PFSK-1 (cell line): ENCODE measurements at regions not wholly inside any gene's neighbourhood (a gene's known extent, or its start where the extent isn't known, plus 50 kb on each side); places are given as distances from the start of the nearest gene placed in this dataset.

Experiments used
- FOXP2 ChIP-seq: optimal IDR thresholded peaks from 2 replicates; pipeline ENCODE3; 2011; ENCODE audit warnings: borderline replicate concordance, control low read depth, inconsistent platforms; ENCODE audit not compliant: insufficient read depth; ENCODE audit errors: extremely low read length, extremely low read depth
- POLR2AphosphoS5 ChIP-seq: IDR thresholded peaks from 2 replicates; pipeline ENCODE4 v1.6.1; 2012; ENCODE audit warnings: low read depth, mild to moderate bottlenecking, control low read depth, low read length, moderate library complexity
- REST ChIP-seq, 2 experiments: IDR thresholded peaks; 2 replicates each; pipeline versions ENCODE4 v1.6.1 to v1.8.0; 2011 to 2012; ENCODE audit warnings: low read depth in 2 of 2, low read length in 2 of 2, control low read depth in 1 of 2, inconsistent platforms in 1 of 2, mild to moderate bottlenecking in 1 of 2, moderate library complexity in 1 of 2; ENCODE audit not compliant: insufficient read depth in 1 of 2
- SIN3A ChIP-seq: IDR thresholded peaks from 2 replicates; pipeline ENCODE4 v1.6.1; 2012; ENCODE audit warnings: mild to moderate bottlenecking, low read length, moderate library complexity, borderline replicate concordance; ENCODE audit not compliant: insufficient read depth
- TAF1 ChIP-seq: IDR thresholded peaks from 2 replicates; pipeline ENCODE4 v1.6.1; 2012; ENCODE audit warnings: low read length, control low read depth, borderline replicate concordance; ENCODE audit not compliant: insufficient read depth

- TF ChIP-seq POLR2AphosphoS5 (no peak), SIN3A (no peak), REST (IDR thresholded peaks at IDR 0.05; ENCODE audit: insufficient read depth in 1 of 2, low read depth in 2 of 2, low read length in 2 of 2) (no peak), FOXP2 (no peak), TAF1 (no peak)
Measured at GRCh38 chr2:196381464-196381863, 210.1 kb upstream of the STK17B start.

- no peak for TF ChIP-seq REST (IDR thresholded peaks at IDR 0.05; ENCODE audit: insufficient read depth in 1 of 2, low read depth in 2 of 2, low read length in 2 of 2)
- TF ChIP-seq POLR2AphosphoS5: no peak
- no peak for TF ChIP-seq SIN3A
- TF ChIP-seq FOXP2: no peak
Measured at GRCh38 chr2:196383799-196384198, 212.4 kb upstream of the STK17B start.

DNA sequence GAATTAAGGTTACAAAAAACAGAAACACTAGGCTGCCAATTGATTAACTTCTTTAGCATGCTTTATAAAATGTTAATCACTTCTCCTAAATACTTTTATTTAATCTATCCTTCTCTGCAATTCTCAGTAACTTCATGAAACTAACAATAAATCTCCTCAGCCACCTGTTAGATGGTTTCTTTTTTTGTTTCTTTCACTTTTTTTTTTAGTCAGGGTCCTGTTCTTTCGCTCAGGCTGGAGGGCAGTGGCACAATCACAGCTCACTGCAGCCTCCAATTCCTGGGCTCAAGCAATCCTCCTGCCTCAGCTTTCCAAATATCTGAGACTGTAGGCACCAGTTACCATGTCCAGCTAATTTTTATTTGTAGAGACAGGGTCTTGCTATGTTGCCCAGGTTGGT is 213.4 kb upstream of the STK17B start:
- no peak for TF ChIP-seq REST (IDR thresholded peaks at IDR 0.05; ENCODE audit: insufficient read depth in 1 of 2, low read depth in 2 of 2, low read length in 2 of 2)

DNA sequence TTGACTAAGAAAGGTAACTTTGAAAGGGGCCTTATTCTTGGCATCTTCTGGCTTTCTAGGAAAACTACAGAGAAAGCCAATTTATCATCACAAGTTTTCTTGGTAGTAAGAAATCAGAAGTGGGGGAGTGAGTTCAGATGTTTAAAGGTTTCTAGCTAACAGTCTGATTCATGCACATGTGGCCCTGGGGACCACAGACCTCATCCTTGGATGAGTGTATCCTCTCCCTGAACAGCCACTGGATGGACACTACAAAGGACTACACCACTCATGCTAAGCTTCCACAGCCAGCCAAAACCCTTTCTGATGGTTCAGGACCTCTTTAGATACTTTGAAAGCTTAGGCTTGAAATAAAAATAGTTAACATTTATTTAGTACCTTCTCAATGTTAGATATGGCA is 218.3 kb upstream of the STK17B start:
- TF ChIP-seq TAF1: no peak
- no peak for TF ChIP-seq REST (IDR thresholded peaks at IDR 0.05; ENCODE audit: insufficient read depth in 1 of 2, low read depth in 2 of 2, low read length in 2 of 2)
- no peak for TF ChIP-seq FOXP2
- no peak for TF ChIP-seq SIN3A
- TF ChIP-seq POLR2AphosphoS5: no peak

GRCh38 chr2:196390243-196391148 is 219.1 kb upstream of the STK17B start:
- no peak for TF ChIP-seq REST (IDR thresholded peaks at IDR 0.05; ENCODE audit: insufficient read depth in 1 of 2, low read depth in 2 of 2, low read length in 2 of 2)
- no peak for TF ChIP-seq FOXP2
- no peak for TF ChIP-seq POLR2AphosphoS5
- TF ChIP-seq TAF1: no peak
- no peak for TF ChIP-seq SIN3A
